Ovary (tissue), 7 donors: ENCODE measurements at regions not wholly inside any gene's neighbourhood (a gene's known extent, or its start where the extent isn't known, plus 50 kb on each side); places are given as distances from the start of the nearest gene placed in this dataset.

ENCODE experiments used
- DNase-seq, 5 donors: peaks; one replicate each; pipeline ENCODE4 v3.0.0-alpha.2; 2019 to 2020
- H3K27ac ChIP-seq, 2 donors: fragments of 200-600 bp; one replicate each; pipeline versions ENCODE4 v1.5.1 to v1.8.0; 2019 to 2022
- H3K27me3 ChIP-seq: fragments of 200-600 bp; one replicate; pipeline ENCODE4 v1.8.0; 2022
- H3K36me3 ChIP-seq: fragments of 200-600 bp; sonication (generic); one replicate; pipeline ENCODE4 v1.5.1; 2019
- H3K4me1 ChIP-seq: one replicate; pipeline ENCODE4 v1.8.1; 2013; ENCODE audit warnings: mild to moderate bottlenecking, moderate library complexity; ENCODE audit not compliant: insufficient read depth
- H3K4me3 ChIP-seq: fragments of 200-600 bp; sonication (generic); one replicate; pipeline ENCODE4 v1.5.1; 2017
- H3K9me3 ChIP-seq, 2 donors: fragments of 200-600 bp in 1 of 2; sonication (generic) in 1 of 2; one replicate each; pipeline versions ENCODE4 v1.5.1 to v1.8.1; 2013 to 2019; ENCODE audit warnings: mild to moderate bottlenecking in 1 of 2, moderate library complexity in 1 of 2
- CTCF ChIP-seq, 3 donors: fragments of 450-650 bp in 2 of 3; fragments of 200-600 bp in 1 of 3; IDR thresholded peaks; one replicate each; pipeline versions ENCODE4 v1.5.1 to v1.8.0; 2016 to 2022; ENCODE audit warnings: antibody characterized with exemption in 3 of 3, mild to moderate bottlenecking in 1 of 3
- EP300 ChIP-seq: sonication (generic); formaldehyde crosslinking; IDR thresholded peaks from one replicate; pipeline ENCODE4 v1.6.1; 2017; ENCODE audit warnings: antibody characterized with exemption
- POLR2A ChIP-seq: fragments of 450-650 bp; IDR thresholded peaks from one replicate; pipeline ENCODE4 v1.6.1; 2017; ENCODE audit warnings: antibody characterized with exemption, mild to moderate bottlenecking, moderate library complexity
- whole genome bisulfite sequencing, 3 donors: extraction: QIAGEN DNeasy Blood & Tissue Kit in 1 of 3; methylation state at CpG; one replicate each; pipeline versions ENCODE4 v1.1.5 to v1.1.7; 2013 to 2017; 5-methylcytosine and 5-hydroxymethylcytosine counted together
- intact Hi-C, 4 donors: fragments of 100-400 bp; cut with DNase I; formaldehyde crosslinking; loops; one replicate each; pipeline versions ENCODE4 v1.11.0 to v1.15.1; 2022 to 2023
- donor health status: DM: no; HTN: no; CAD: no; lungs with moderate emphysema.
- donor health status: DM: no; HTN: no; CAD: no.
- donor health status: Bipolar disorder and iron deficiency.
- donor health status: DM: no; HTN: no; CAD: no.
- donor health status: DM: yes; HTN: yes; CAD: no.

GRCh38 chr20:29123861-29124260, 2133.6 kb upstream of the DEFB115 start:
- intact Hi-C loops, result no loop called here
- WGBS, 3 donors, result 39 to 65% (median 64%) methylated on average over 1 of the region's 1 CpG

More at GRCh38 chr20:29123861-29124260, 2133.6 kb upstream of the DEFB115 start:
- Histone ChIP-seq H3K27me3 (no peaks in the 10 kb centered on the region), H3K27ac (no peak overlapping the region), H3K36me3 (no peaks in the 10 kb centered on the region), H3K9me3 (no peaks in the 10 kb centered on the region), H3K4me3 (no peak overlapping the region), H3K4me1 (no peaks in the 10 kb centered on the region)
- no peak for TF ChIP-seq EP300
- no peak for TF ChIP-seq CTCF (IDR thresholded peaks at IDR 0.05)
- TF ChIP-seq POLR2A, result no peak
- no peak for DNase-seq
